ENCODE measurements at regions not wholly inside any gene's neighbourhood (a gene's known extent, or its start where the extent isn't known, plus 50 kb on each side); places are given as distances from the start of the nearest gene placed in this dataset.

DNA sequence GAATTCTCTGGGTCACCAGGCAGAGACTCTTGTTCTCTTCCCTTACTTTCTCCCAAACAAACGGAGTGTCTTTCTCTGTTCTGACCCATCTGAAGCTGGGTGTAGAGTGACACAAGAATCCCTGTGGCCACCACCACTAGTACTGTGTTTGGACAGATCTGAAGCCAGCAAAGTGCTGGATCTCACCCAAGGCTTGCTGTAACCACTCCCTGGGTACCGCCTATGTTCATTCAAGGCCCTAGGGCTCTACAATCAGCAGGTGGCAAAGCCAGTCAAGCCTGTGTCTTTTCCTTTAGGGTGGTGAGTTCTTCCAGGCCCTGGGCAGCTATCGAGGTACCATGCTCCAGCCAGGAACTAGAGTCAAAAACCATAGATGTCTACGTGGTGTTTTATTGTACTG is 149.2 kb upstream of the CTNNB1 start:
- Histone ChIP-seq H3K4me3 (no peak overlapping the region), H3K36me3 (no peaks in the 10 kb centered on the region), H3K4me1 (no peaks in the 10 kb centered on the region), H3K9me3 (no peaks in the 10 kb centered on the region), H3K27ac (no peak overlapping the region), H3K27me3 (no peaks in the 10 kb centered on the region)
- in situ Hi-C loops (cut with MboI; ENCODE audit: low sequenced_read_pairs in 4 of 4) (no loop called here), intact Hi-C loops (cut with DNase I; ENCODE audit: low total_unique reads) (no loop called here)
- DNase-seq = no peak
- ATAC-seq = no peak
- TF ChIP-seq, protein P1, sequence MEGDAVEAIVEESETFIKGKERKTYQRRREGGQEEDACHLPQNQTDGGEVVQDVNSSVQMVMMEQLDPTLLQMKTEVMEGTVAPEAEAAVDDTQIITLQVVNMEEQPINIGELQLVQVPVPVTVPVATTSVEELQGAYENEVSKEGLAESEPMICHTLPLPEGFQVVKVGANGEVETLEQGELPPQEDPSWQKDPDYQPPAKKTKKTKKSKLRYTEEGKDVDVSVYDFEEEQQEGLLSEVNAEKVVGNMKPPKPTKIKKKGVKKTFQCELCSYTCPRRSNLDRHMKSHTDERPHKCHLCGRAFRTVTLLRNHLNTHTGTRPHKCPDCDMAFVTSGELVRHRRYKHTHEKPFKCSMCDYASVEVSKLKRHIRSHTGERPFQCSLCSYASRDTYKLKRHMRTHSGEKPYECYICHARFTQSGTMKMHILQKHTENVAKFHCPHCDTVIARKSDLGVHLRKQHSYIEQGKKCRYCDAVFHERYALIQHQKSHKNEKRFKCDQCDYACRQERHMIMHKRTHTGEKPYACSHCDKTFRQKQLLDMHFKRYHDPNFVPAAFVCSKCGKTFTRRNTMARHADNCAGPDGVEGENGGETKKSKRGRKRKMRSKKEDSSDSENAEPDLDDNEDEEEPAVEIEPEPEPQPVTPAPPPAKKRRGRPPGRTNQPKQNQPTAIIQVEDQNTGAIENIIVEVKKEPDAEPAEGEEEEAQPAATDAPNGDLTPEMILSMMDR (IDR thresholded peaks at IDR 0.05 in 4 of 5, conservative IDR thresholded peaks at IDR 0.05 in 1 of 5) = no peak
- no peak for TF ChIP-seq POLR2A (IDR thresholded peaks at IDR 0.05)

DNA sequence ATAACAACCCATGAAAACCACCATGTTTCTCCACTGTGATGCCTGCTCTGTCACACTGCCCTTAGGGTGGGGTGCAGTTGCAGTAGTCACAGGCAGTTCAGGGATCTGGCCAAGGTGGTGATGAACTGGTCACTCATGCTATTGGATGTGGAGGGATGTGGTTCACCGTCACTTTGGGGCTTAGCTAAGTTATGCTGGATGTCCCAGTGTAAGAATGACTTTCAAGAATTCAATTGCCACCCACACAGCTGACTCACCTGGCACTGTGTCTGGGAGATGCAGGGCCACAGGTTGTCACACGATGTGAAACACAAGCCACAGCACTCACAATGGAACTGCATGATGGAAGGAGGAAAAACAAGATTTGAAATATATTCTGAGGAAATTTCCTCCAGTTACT is 146.1 kb upstream of the CTNNB1 start:
- Histone ChIP-seq H3K4me3 (no peak overlapping the region), H3K27me3 (no peaks in the 10 kb centered on the region), H3K27ac (no peak overlapping the region), H3K36me3 (no peaks in the 10 kb centered on the region), H3K9me3 (no peaks in the 10 kb centered on the region), H3K4me1 (no peaks in the 10 kb centered on the region)
- in situ Hi-C loops (cut with MboI; ENCODE audit: low sequenced_read_pairs in 4 of 4) = no loop called here
- no peak for TF ChIP-seq POLR2A (IDR thresholded peaks at IDR 0.05)
- TF ChIP-seq, protein P1 (IDR thresholded peaks at IDR 0.05 in 4 of 5, conservative IDR thresholded peaks at IDR 0.05 in 1 of 5) = no peak
- intact Hi-C loops (cut with DNase I; ENCODE audit: low total_unique reads) = no loop called here
- no peak for DNase-seq
- no peak for ATAC-seq

DNA sequence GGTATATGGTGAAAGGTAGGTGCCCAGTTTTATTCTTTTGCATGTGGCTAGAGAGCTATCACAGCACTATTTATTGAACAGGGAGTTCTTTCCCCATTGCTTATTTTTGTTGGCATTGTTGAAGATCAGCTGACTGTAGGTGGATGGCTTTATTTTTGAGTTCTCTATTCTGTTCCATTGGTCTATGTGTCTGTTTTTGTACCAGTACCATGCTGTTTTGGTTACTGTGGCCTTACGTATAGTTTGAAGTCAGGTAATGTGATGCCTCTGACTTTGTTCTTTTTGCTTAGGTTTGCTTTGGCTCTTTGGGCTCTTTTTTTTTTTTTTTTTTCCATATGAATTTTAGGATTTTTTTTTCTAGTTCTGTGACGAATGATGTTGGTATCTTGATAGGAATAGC is 139.2 kb upstream of the CTNNB1 start:
- H3K4me1 ChIP-seq = no peaks in the 10 kb centered on the region
- no peak for ATAC-seq
- no peaks in the 10 kb centered on the region for H3K36me3 ChIP-seq
- no peaks in the 10 kb centered on the region for H3K27me3 ChIP-seq
- no peaks in the 10 kb centered on the region for H3K9me3 ChIP-seq
- DNase-seq = no peak
- no peak overlapping the region for H3K27ac ChIP-seq
- H3K4me3 ChIP-seq = no peak overlapping the region
- intact Hi-C loops (cut with DNase I; ENCODE audit: low total_unique reads) = no loop called here
- in situ Hi-C loops (cut with MboI; ENCODE audit: low sequenced_read_pairs in 4 of 4) = no loop called here
- TF ChIP-seq POLR2A (IDR thresholded peaks at IDR 0.05) = no peak
- TF ChIP-seq, protein P1 (IDR thresholded peaks at IDR 0.05 in 4 of 5, conservative IDR thresholded peaks at IDR 0.05 in 1 of 5) = no peak

DNA sequence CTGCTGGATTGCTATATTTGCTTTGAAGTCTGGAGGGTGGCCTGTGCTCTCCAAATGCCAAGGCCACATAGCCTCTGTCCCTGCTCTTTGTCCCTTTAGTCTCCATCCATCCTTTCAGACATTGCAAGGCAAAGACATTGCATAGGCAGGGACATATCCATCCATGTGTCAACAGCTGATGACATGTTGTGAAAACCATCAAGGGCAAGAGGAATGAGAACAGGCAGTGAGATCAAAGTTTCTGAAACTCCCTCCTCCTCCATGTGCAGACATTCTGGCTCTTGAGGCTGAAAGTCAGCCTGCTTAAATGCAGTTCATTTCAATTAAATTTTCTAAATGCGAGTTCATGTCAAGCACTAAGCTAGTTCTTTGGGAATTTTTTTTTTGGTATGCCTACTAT is 135.2 kb upstream of the CTNNB1 start:
- Histone ChIP-seq H3K9me3 (no peaks in the 10 kb centered on the region), H3K27ac (no peak overlapping the region), H3K4me1 (no peaks in the 10 kb centered on the region), H3K4me3 (no peak overlapping the region), H3K27me3 (no peaks in the 10 kb centered on the region), H3K36me3 (no peaks in the 10 kb centered on the region)
- TF ChIP-seq, protein P1 (IDR thresholded peaks at IDR 0.05 in 4 of 5, conservative IDR thresholded peaks at IDR 0.05 in 1 of 5) = no peak
- TF ChIP-seq POLR2A (IDR thresholded peaks at IDR 0.05) = no peak
- intact Hi-C loops (cut with DNase I; ENCODE audit: low total_unique reads) = no loop called here
- in situ Hi-C loops (cut with MboI; ENCODE audit: low sequenced_read_pairs in 4 of 4) = no loop called here
- DNase-seq = no peak
- ATAC-seq = no peak

DNA sequence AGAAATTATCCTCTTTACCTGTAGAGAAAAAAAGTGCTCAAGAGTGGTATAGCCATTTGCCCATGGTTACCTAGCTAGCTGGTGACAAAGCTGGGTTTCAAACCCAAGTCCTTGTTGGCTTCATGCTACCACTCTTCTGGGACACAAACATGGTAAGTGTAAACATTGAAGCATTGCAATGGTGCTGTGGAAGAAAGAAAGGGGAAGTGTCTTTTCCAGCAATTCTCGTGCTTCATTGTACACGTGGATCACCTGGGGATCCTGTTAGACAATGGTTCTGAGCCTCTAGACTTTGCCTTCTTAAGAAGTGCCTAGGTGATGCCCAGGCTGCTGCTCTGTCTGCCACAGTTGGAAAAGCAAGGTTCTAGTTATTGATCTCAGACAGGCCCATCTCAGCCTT is 134.8 kb upstream of the CTNNB1 start:
- DNase-seq = no peak
- Histone ChIP-seq H3K4me1 (no peaks in the 10 kb centered on the region), H3K27me3 (no peaks in the 10 kb centered on the region), H3K9me3 (no peaks in the 10 kb centered on the region), H3K4me3 (no peak overlapping the region), H3K36me3 (no peaks in the 10 kb centered on the region), H3K27ac (no peak overlapping the region)
- intact Hi-C loops (cut with DNase I; ENCODE audit: low total_unique reads) (no loop called here), in situ Hi-C loops (cut with MboI; ENCODE audit: low sequenced_read_pairs in 4 of 4) (no loop called here)
- no peak for TF ChIP-seq POLR2A (IDR thresholded peaks at IDR 0.05)
- TF ChIP-seq, protein P1 (IDR thresholded peaks at IDR 0.05 in 4 of 5, conservative IDR thresholded peaks at IDR 0.05 in 1 of 5) = no peak
- ATAC-seq = no peak
